SK-N-SH treated with all-trans-retinoic acid at 6 μM for 48 hours (cell line): ENCODE measurements at regions not wholly inside any gene's neighbourhood (a gene's known extent, or its start where the extent isn't known, plus 50 kb on each side); places are given as distances from the start of the nearest gene placed in this dataset.

Experiments used
- ATAC-seq: fragments of 200-7000 bp; cut with Tn5 transposase; 3 replicates; pipeline ENCODE4 v1.9.1; 2020; ENCODE audit warnings: mild to moderate bottlenecking, moderate library complexity
- ARNTL ChIP-seq: fragments of 450-650 bp; formaldehyde crosslinking; IDR thresholded peaks from 2 replicates; pipeline ENCODE4 v1.5.0; 2020; ENCODE audit warnings: low read depth, mild to moderate bottlenecking, moderate library complexity, borderline replicate concordance
- BACH2 ChIP-seq: fragments of 250-450 bp; sonication (Bioruptor Pico); IDR thresholded peaks from 2 replicates; pipeline ENCODE4 v1.9.0; 2021; ENCODE audit warnings: mild to moderate bottlenecking, borderline replicate concordance
- CSDC2 ChIP-seq: fragments of 250-450 bp; sonication (Bioruptor Pico); IDR thresholded peaks from 2 replicates; pipeline ENCODE4 v1.5.0; 2020; ENCODE audit warnings: mild to moderate bottlenecking, moderate library complexity
- ESRRG ChIP-seq: fragments of 250-450 bp; sonication (Bioruptor Pico); IDR thresholded peaks from 2 replicates; pipeline ENCODE4 v1.6.1; 2021; ENCODE audit warnings: mild to moderate bottlenecking
- GLIS3 ChIP-seq: fragments of 250-450 bp; sonication (Bioruptor Pico); IDR thresholded peaks from 2 replicates; pipeline ENCODE4 v1.5.0; 2020; ENCODE audit warnings: mild to moderate bottlenecking, moderate library complexity
- ISL1 ChIP-seq: fragments of 250-450 bp; sonication (Bioruptor Pico); IDR thresholded peaks from 2 replicates; pipeline ENCODE4 v2.1.2; 2022; ENCODE audit warnings: mild to moderate bottlenecking, moderate library complexity
- OSR1 ChIP-seq: fragments of 250-450 bp; sonication (Bioruptor Pico); IDR thresholded peaks from 2 replicates; pipeline ENCODE4 v1.8.0; 2022; ENCODE audit warnings: moderate library complexity, mild to moderate bottlenecking, inconsistent platforms
- PPARA ChIP-seq: fragments of 250-450 bp; sonication (Bioruptor Pico); IDR thresholded peaks from 2 replicates; pipeline ENCODE4 v1.5.0; 2020; ENCODE audit warnings: mild to moderate bottlenecking, borderline replicate concordance
- RARB ChIP-seq: fragments of 250-450 bp; sonication (Bioruptor Pico); IDR thresholded peaks from 2 replicates; pipeline ENCODE4 v1.8.0; 2021; ENCODE audit warnings: mild to moderate bottlenecking, moderate library complexity
- SNAI2 ChIP-seq: fragments of 250-450 bp; sonication (Bioruptor Pico); IDR thresholded peaks from 2 replicates; pipeline ENCODE4 v1.5.0; 2020; ENCODE audit warnings: mild to moderate bottlenecking, moderate library complexity
- TCF4 ChIP-seq: fragments of 250-450 bp; sonication (Bioruptor Pico); IDR thresholded peaks from 2 replicates; pipeline ENCODE4 v1.8.0; 2021; ENCODE audit warnings: mild to moderate bottlenecking, moderate library complexity, borderline replicate concordance
- TOX ChIP-seq: fragments of 250-450 bp; sonication (Bioruptor Pico); IDR thresholded peaks from 2 replicates; pipeline ENCODE4 v1.8.0; 2021; ENCODE audit warnings: mild to moderate bottlenecking, moderate library complexity, borderline replicate concordance
- ZC3H10 ChIP-seq: fragments of 250-450 bp; sonication (Bioruptor Pico); IDR thresholded peaks from 2 replicates; pipeline ENCODE4 v1.5.1; 2021; ENCODE audit warnings: mild to moderate bottlenecking, moderate library complexity
- ZFP3 ChIP-seq: fragments of 250-450 bp; sonication (Bioruptor Pico); IDR thresholded peaks from 2 replicates; pipeline ENCODE4 v1.5.0; 2020; ENCODE audit warnings: mild to moderate bottlenecking, moderate library complexity
- ZFP30 ChIP-seq: fragments of 450-650 bp; formaldehyde crosslinking; IDR thresholded peaks from 2 replicates; pipeline ENCODE4 v1.5.0; 2022; ENCODE audit warnings: mild to moderate bottlenecking, moderate library complexity
- ZNF565 ChIP-seq: fragments of 450-650 bp; formaldehyde crosslinking; conservative IDR thresholded peaks from 2 replicates; pipeline ENCODE4 v1.5.0; 2020; ENCODE audit warnings: low read depth, mild to moderate bottlenecking, moderate library complexity
- ZNF70 ChIP-seq: fragments of 450-650 bp; formaldehyde crosslinking; IDR thresholded peaks from 2 replicates; pipeline ENCODE4 v1.5.0; 2020; ENCODE audit warnings: mild to moderate bottlenecking, moderate library complexity
- ZNF8 ChIP-seq: fragments of 450-650 bp; formaldehyde crosslinking; IDR thresholded peaks from 2 replicates; pipeline ENCODE4 v1.5.0; 2020; ENCODE audit warnings: mild to moderate bottlenecking, moderate library complexity
- TF ChIP-seq, protein P1 (sequence below): fragments of 250-450 bp; sonication (Bioruptor Pico); IDR thresholded peaks from 2 replicates; pipeline ENCODE4 v1.5.1; 2020; ENCODE audit warnings: low read depth, mild to moderate bottlenecking, moderate library complexity
- TF ChIP-seq, protein P2 (sequence below): fragments of 250-450 bp; sonication (Bioruptor Pico); IDR thresholded peaks from 2 replicates; pipeline ENCODE4 v1.5.0; 2020; ENCODE audit warnings: mild to moderate bottlenecking, moderate library complexity
- TF ChIP-seq, protein P3 (sequence below): fragments of 250-450 bp; sonication (Bioruptor Pico); IDR thresholded peaks from 2 replicates; pipeline ENCODE4 v1.8.0; 2021; ENCODE audit warnings: low read depth, mild to moderate bottlenecking, moderate library complexity, borderline replicate concordance
- TF ChIP-seq, protein P4 (sequence below): fragments of 250-450 bp; sonication (Bioruptor Pico); IDR thresholded peaks from 2 replicates; pipeline ENCODE4 v1.8.0; 2020; ENCODE audit warnings: mild to moderate bottlenecking, moderate library complexity, borderline replicate concordance
- TF ChIP-seq, protein P5 (sequence below): fragments of 250-450 bp; sonication (Bioruptor Pico); IDR thresholded peaks from 2 replicates; pipeline ENCODE4 v1.5.1; 2021; ENCODE audit warnings: mild to moderate bottlenecking, moderate library complexity

DNA sequence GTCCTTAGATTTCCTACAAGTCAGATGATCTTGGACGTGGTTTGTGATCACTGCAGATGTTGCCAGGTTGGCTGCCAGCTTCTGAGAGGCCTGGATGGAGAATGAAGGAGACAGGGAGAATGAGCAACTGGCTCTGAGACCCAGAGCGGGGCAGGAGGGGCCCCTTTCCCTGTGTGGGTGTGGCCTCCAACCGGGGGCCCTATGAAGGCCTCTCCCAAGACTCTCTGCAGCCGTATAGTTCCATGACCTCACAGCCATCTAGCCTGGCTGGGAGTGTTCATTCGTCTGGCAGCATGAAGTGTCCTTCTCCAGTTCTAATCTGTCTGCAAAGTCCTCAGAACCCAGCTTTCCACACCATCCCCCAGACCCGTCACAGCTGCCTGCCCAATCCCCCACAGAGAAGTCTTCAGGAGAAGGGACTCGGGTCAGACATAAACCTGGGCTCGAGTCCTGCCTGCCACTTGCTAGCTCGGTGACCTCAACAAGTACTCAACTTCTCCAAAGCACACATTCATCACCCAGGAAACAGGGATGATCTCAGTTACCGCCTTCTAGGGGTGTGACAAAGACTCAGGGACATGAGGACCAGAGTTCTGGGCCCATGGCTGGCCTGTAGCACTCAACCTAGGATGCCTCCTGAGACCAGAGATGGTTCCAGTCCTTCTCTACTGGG is 122.6 kb downstream of the EDN3 start:
- TF ChIP-seq, protein P1, sequence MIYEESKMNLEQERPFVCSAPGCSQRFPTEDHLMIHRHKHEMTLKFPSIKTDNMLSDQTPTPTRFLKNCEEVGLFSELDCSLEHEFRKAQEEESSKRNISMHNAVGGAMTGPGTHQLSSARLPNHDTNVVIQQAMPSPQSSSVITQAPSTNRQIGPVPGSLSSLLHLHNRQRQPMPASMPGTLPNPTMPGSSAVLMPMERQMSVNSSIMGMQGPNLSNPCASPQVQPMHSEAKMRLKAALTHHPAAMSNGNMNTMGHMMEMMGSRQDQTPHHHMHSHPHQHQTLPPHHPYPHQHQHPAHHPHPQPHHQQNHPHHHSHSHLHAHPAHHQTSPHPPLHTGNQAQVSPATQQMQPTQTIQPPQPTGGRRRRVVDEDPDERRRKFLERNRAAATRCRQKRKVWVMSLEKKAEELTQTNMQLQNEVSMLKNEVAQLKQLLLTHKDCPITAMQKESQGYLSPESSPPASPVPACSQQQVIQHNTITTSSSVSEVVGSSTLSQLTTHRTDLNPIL (CRISPR knock-in tag): no peak
- no peak for TF ChIP-seq BACH2 (CRISPR knock-in tag)
- no peak for TF ChIP-seq ZFP30 (CRISPR knock-in tag)
- TF ChIP-seq SNAI2 (CRISPR knock-in tag): no peak
- no peak for TF ChIP-seq TCF4 (CRISPR knock-in tag)
- no peak for TF ChIP-seq CSDC2
- TF ChIP-seq ZNF8 (CRISPR knock-in tag): no peak
- TF ChIP-seq TOX: no peak
- no peak for TF ChIP-seq ESRRG (CRISPR knock-in tag)
- TF ChIP-seq, protein P2, sequence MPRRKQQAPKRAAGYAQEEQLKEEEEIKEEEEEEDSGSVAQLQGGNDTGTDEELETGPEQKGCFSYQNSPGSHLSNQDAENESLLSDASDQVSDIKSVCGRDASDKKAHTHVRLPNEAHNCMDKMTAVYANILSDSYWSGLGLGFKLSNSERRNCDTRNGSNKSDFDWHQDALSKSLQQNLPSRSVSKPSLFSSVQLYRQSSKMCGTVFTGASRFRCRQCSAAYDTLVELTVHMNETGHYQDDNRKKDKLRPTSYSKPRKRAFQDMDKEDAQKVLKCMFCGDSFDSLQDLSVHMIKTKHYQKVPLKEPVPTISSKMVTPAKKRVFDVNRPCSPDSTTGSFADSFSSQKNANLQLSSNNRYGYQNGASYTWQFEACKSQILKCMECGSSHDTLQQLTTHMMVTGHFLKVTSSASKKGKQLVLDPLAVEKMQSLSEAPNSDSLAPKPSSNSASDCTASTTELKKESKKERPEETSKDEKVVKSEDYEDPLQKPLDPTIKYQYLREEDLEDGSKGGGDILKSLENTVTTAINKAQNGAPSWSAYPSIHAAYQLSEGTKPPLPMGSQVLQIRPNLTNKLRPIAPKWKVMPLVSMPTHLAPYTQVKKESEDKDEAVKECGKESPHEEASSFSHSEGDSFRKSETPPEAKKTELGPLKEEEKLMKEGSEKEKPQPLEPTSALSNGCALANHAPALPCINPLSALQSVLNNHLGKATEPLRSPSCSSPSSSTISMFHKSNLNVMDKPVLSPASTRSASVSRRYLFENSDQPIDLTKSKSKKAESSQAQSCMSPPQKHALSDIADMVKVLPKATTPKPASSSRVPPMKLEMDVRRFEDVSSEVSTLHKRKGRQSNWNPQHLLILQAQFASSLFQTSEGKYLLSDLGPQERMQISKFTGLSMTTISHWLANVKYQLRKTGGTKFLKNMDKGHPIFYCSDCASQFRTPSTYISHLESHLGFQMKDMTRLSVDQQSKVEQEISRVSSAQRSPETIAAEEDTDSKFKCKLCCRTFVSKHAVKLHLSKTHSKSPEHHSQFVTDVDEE: no peak
- TF ChIP-seq OSR1 (CRISPR knock-in tag): no peak
- TF ChIP-seq, protein P3, sequence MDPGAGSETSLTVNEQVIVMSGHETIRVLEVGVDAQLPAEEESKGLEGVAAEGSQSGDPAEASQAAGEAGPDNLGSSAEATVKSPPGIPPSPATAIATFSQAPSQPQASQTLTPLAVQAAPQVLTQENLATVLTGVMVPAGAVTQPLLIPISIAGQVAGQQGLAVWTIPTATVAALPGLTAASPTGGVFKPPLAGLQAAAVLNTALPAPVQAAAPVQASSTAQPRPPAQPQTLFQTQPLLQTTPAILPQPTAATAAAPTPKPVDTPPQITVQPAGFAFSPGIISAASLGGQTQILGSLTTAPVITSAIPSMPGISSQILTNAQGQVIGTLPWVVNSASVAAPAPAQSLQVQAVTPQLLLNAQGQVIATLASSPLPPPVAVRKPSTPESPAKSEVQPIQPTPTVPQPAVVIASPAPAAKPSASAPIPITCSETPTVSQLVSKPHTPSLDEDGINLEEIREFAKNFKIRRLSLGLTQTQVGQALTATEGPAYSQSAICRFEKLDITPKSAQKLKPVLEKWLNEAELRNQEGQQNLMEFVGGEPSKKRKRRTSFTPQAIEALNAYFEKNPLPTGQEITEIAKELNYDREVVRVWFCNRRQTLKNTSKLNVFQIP (CRISPR knock-in tag): no peak
- TF ChIP-seq ZNF70: no peak
- TF ChIP-seq, protein P4, sequence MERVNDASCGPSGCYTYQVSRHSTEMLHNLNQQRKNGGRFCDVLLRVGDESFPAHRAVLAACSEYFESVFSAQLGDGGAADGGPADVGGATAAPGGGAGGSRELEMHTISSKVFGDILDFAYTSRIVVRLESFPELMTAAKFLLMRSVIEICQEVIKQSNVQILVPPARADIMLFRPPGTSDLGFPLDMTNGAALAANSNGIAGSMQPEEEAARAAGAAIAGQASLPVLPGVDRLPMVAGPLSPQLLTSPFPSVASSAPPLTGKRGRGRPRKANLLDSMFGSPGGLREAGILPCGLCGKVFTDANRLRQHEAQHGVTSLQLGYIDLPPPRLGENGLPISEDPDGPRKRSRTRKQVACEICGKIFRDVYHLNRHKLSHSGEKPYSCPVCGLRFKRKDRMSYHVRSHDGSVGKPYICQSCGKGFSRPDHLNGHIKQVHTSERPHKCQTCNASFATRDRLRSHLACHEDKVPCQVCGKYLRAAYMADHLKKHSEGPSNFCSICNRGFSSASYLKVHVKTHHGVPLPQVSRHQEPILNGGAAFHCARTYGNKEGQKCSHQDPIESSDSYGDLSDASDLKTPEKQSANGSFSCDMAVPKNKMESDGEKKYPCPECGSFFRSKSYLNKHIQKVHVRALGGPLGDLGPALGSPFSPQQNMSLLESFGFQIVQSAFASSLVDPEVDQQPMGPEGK (CRISPR knock-in tag): no peak
- TF ChIP-seq ISL1 (CRISPR knock-in tag): no peak
- no peak for TF ChIP-seq GLIS3 (CRISPR knock-in tag)
- TF ChIP-seq RARB: no peak
- no peak for TF ChIP-seq ARNTL
- TF ChIP-seq ZFP3 (CRISPR knock-in tag): no peak

DNA sequence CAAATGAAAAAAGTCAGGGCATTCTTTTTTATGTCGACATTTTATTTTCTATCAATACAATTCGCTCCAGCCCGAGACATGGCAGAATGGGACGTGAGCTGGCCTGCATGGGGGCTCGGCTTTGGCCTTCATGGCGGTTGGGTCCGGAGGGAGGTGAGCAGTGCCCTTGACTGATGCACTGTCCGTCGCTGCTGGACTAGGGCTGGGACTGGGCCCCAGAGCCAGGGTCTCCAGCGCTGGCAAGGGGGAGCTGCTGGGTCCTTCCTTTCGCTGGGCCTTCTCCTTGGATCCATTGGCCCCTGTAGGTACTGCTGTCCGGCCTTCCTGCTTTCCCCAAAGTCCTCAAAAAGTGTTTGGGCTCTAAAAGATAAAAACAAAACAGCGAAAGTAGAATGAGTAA is 124.6 kb downstream of the EDN3 start:
- TF ChIP-seq ZFP3 (CRISPR knock-in tag) (no peak), OSR1 (CRISPR knock-in tag) (no peak), PPARA (CRISPR knock-in tag) (no peak), ZNF565 (CRISPR knock-in tag) (no peak), ZC3H10 (CRISPR knock-in tag) (no peak), GLIS3 (CRISPR knock-in tag) (no peak), SNAI2 (CRISPR knock-in tag) (no peak), TOX (no peak), RARB (no peak), ARNTL (no peak), ESRRG (CRISPR knock-in tag) (no peak), ZFP30 (CRISPR knock-in tag) (no peak), ISL1 (CRISPR knock-in tag) (no peak), CSDC2 (no peak)
- TF ChIP-seq, protein P5, sequence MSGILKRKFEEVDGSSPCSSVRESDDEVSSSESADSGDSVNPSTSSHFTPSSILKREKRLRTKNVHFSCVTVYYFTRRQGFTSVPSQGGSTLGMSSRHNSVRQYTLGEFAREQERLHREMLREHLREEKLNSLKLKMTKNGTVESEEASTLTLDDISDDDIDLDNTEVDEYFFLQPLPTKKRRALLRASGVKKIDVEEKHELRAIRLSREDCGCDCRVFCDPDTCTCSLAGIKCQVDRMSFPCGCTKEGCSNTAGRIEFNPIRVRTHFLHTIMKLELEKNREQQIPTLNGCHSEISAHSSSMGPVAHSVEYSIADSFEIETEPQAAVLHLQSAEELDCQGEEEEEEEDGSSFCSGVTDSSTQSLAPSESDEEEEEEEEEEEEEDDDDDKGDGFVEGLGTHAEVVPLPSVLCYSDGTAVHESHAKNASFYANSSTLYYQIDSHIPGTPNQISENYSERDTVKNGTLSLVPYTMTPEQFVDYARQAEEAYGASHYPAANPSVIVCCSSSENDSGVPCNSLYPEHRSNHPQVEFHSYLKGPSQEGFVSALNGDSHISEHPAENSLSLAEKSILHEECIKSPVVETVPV (CRISPR knock-in tag): no peak
- TF ChIP-seq, protein P4 (CRISPR knock-in tag): no peak
- TF ChIP-seq, protein P3 (CRISPR knock-in tag): no peak
- TF ChIP-seq, protein P2: no peak
- ATAC-seq: no peak

More for the DNA sequence above, 122.6 kb downstream of the EDN3 start:
- ATAC-seq: no peak
